ENCODE measurements at regions not wholly inside any gene's neighbourhood (a gene's known extent, or its start where the extent isn't known, plus 50 kb on each side); places are given as distances from the start of the nearest gene placed in this dataset.

DNA sequence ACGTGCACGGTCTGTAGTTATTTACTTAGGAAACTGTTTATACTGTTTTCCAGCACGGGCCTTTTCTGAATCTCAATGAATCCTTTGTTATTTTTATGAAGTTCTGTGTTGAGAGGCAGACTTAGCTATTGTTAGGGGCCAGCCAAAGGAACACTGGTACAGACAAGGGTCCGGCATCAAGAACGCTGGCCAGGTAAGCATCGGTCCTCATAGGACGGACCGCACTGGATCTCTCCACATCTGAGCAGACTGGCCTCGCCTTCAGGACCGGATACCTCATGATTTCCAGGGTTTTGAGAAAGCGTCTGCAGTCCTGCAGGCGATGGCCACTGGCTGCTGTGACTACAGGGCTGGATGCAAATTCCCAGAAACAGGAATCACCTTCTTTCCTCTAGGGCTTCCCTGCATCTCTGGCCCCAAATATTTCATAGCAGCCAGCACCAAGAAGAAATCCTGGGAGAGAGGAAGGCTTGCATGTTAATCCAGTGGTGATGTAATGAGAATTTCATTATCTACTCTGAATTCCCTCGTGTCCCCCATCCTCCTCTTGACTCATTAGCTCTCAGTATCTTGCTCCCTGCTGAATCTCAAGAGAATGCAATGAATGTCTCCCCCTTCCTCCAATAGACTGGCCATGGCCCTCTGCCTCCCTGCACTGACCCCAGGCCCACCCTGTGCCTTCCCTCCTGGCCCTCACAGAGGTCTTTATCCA, 325.4 kb upstream of the NPVF start:
- TF ChIP-seq, protein P1, sequence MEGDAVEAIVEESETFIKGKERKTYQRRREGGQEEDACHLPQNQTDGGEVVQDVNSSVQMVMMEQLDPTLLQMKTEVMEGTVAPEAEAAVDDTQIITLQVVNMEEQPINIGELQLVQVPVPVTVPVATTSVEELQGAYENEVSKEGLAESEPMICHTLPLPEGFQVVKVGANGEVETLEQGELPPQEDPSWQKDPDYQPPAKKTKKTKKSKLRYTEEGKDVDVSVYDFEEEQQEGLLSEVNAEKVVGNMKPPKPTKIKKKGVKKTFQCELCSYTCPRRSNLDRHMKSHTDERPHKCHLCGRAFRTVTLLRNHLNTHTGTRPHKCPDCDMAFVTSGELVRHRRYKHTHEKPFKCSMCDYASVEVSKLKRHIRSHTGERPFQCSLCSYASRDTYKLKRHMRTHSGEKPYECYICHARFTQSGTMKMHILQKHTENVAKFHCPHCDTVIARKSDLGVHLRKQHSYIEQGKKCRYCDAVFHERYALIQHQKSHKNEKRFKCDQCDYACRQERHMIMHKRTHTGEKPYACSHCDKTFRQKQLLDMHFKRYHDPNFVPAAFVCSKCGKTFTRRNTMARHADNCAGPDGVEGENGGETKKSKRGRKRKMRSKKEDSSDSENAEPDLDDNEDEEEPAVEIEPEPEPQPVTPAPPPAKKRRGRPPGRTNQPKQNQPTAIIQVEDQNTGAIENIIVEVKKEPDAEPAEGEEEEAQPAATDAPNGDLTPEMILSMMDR (conservative IDR thresholded peaks at IDR 0.05; ENCODE audit: control insufficient read depth, insufficient read depth, low read depth, low read length): no peak
- DNase-seq (ENCODE audit: low read depth): peak; percentile 22
- no peak overlapping the region for H3K4me3 ChIP-seq (ENCODE audit: control insufficient read depth, low read depth, low read length)

DNA sequence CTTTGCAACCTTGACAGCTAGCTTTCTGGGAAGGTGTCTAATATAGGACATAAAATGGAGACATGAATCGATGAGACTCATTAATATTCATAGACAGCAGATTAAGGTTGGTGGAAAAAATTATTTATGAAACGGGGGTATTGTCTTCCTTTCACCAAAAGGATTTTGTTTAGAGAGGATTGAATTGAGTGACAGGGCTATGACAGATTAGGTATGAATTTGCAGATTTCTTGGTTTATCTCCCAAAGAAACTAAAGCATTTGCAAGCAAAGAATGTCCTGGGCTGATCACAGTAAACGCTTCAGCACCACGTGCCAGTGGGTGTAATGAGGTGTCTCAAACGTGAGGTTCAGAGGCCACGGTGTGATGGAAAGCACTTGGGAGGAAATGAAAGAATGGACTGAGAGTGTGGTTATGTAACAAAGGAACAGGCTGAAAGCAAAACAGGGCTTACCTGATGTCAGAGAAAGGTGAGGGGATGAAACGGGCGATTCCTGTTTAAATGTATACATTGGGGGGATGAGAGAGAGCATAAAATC, 329.2 kb upstream of the NPVF start:
- DNase-seq (ENCODE audit: low read depth): no peak
- TF ChIP-seq, protein P1 (conservative IDR thresholded peaks at IDR 0.05; ENCODE audit: control insufficient read depth, insufficient read depth, low read depth, low read length): no peak

DNA sequence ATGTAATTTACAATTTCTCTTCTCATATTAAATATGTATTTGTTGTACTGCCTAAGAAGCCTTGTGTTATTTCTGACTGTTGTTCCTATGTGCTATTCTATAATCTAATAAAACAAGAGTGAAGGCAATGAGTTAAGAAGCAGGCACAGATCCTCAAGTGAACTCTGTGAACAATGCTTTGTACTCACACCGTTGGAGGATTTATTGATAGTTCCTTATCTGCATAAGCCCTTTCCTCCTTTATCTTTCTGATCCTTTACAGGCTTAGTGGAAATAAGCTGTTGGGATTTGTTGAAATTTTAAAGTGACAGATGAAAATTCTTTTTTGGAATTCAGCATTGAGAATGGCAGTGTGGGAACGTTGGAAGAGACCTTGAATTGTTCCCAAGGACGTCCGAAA, 329.6 kb upstream of the NPVF start:
- no peak for DNase-seq (ENCODE audit: low read depth)
- TF ChIP-seq, protein P1 (conservative IDR thresholded peaks at IDR 0.05; ENCODE audit: control insufficient read depth, insufficient read depth, low read depth, low read length): no peak
- no peak overlapping the region for H3K4me3 ChIP-seq (ENCODE audit: control insufficient read depth, low read depth, low read length)

More for the DNA sequence above, 329.2 kb upstream of the NPVF start:
- H3K4me3 ChIP-seq (ENCODE audit: control insufficient read depth, low read depth, low read length): no peak overlapping the region

DNA sequence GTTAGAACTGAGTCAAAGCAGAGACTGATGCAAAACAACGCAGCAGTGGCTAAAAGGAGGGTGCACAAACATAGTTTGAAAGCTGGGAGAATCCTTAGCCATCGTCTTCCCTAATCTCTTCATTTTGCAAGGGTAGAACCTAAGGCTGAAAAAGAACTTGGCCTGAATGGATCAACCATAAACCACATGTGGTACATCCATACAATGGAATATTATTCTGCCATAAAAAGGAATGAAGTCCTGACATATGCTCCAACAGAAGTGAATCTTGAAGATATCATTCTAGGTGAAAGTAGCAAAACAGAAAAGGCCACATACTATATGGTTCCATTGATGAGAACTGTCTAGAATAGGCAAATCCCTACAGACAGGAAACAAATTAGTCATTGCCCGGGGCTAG, 330.3 kb upstream of the NPVF start:
- TF ChIP-seq, protein P1 (conservative IDR thresholded peaks at IDR 0.05; ENCODE audit: control insufficient read depth, insufficient read depth, low read depth, low read length): no peak
- DNase-seq (ENCODE audit: low read depth): no peak
- no peak overlapping the region for H3K4me3 ChIP-seq (ENCODE audit: control insufficient read depth, low read depth, low read length)

DNA sequence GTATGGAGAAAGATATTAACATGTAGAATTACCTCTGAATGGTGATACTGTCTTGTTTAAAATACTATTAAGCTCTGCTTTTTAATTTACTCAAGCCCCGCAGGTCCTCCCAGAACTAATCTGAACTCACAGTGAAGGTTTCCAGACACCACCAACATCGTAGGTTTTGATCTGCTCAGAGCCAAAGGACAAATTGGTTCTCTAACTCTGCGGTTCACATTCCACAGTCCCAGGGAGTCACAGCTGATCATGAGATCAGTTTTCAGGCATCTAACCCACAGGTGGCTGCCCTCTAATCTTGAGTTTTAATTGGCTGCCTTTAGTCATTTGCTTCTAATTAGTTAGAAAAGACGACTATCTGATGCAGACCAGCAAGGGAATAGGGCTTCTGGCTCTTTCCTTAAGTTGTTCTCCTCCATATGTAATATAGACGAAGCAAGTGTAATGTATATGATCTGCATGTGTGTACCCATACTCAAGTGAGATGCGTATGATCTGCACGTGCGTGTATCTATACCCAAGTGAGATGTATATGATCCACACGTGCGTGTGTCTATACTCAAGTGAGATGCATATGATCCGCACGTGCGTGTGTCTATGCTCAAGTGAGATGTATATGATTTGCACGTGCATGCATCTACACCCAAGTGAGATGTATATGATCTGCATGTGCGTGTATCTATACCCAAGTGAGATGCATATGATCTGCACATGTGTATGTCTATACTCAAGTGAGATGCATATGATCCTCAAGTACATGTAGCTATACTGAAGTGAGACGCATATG, 331.5 kb upstream of the NPVF start:
- H3K4me3 ChIP-seq (ENCODE audit: control insufficient read depth, low read depth, low read length): no peak overlapping the region
- no peak for DNase-seq (ENCODE audit: low read depth)
- TF ChIP-seq, protein P1 (conservative IDR thresholded peaks at IDR 0.05; ENCODE audit: control insufficient read depth, insufficient read depth, low read depth, low read length): no peak

DNA sequence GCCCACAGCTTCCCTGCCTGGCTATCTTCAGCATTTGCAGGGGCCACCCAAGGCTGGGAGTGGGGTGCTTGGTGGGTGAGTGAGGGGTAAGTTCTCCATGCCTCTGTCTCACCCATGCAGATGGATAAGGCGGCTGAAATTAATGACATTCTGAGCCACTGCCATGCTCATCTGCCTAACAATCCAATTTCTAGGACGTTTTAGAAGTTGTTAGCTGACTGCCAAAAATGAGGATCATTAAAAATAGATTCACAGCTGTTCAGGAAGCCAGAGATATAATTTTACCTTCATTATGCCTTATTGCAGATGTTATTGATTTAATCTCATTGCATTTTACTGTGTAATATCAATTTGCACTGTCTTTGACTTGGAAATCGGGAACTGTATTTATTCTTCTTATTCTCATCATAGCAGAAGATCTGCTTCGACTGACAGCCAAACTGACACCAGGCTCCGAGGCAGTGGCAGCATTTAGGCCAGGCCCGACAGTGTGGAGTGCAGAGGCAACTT, 334.4 kb upstream of the NPVF start:
- no peak overlapping the region for H3K4me3 ChIP-seq (ENCODE audit: control insufficient read depth, low read depth, low read length)
- TF ChIP-seq, protein P1 (conservative IDR thresholded peaks at IDR 0.05; ENCODE audit: control insufficient read depth, insufficient read depth, low read depth, low read length): no peak
- no peak for DNase-seq (ENCODE audit: low read depth)
